CD14-positive monocyte (primary cell): ENCODE measurements at regions not wholly inside any gene's neighbourhood (a gene's known extent, or its start where the extent isn't known, plus 50 kb on each side); places are given as distances from the start of the nearest gene placed in this dataset.

ENCODE experiments used
- DNase-seq, 3 donors: peaks; one replicate each; pipeline ENCODE4 v3.0.0-alpha.2; 2011 to 2022
- H2AFZ ChIP-seq: 2 replicates; pipeline ENCODE4 v1.6.0; 2012; ENCODE audit warnings: mild to moderate bottlenecking, low read depth, low read length, inconsistent platforms; ENCODE audit not compliant: insufficient read depth, poor library complexity, severe bottlenecking
- H3K27ac ChIP-seq, 2 donors: 1 replicate in 1 of 2; 2 replicates in 1 of 2; pipeline ENCODE4 v1.5.1; 2012 to 2013; ENCODE audit warnings: low read length in 2 of 2, control low read depth in 1 of 2, inconsistent platforms in 1 of 2, low read depth in 1 of 2, mild to moderate bottlenecking in 1 of 2
- H3K27me3 ChIP-seq, 2 donors: one replicate each; pipeline versions ENCODE4 v1.6.0 to v1.6.1; 2011 to 2013; ENCODE audit warnings: low read length in 2 of 2; ENCODE audit not compliant: control insufficient read depth in 2 of 2, insufficient read depth in 2 of 2
- H3K36me3 ChIP-seq, 2 donors: replicated peaks in 1 of 2; 1 replicate in 1 of 2; 2 replicates in 1 of 2; pipeline versions ENCODE4 v1.5.1 to v1.6.1; 2012 to 2013; ENCODE audit warnings: low read length in 2 of 2, control low read depth in 1 of 2, inconsistent platforms in 1 of 2, mild to moderate bottlenecking in 1 of 2; ENCODE audit not compliant: insufficient read depth in 2 of 2, control insufficient read depth in 1 of 2
- H3K4me1 ChIP-seq, 2 donors: 1 replicate in 1 of 2; 2 replicates in 1 of 2; pipeline versions ENCODE4 v1.5.1 to v1.6.1; 2012 to 2013; ENCODE audit warnings: low read length in 2 of 2, control low read depth in 1 of 2, inconsistent platforms in 1 of 2, mild to moderate bottlenecking in 1 of 2, moderate library complexity in 1 of 2; ENCODE audit not compliant: insufficient read depth in 2 of 2, control insufficient read depth in 1 of 2
- H3K4me2 ChIP-seq: replicated peaks from 2 replicates; pipeline ENCODE3; 2012; ENCODE audit warnings: low read length, moderate library complexity, mild to moderate bottlenecking; ENCODE audit not compliant: poor library complexity, severe bottlenecking; ENCODE audit errors: extremely low read depth
- H3K4me3 ChIP-seq, 3 experiments: fragments of 200-600 bp in 1 of 3; sonication (generic) in 1 of 3; replicated peaks in 1 of 3; 1 replicate in 2 of 3; 2 replicates in 1 of 3; pipeline ENCODE4 v1.5.1; 2011 to 2013; ENCODE audit warnings: low read length in 3 of 3, mild to moderate bottlenecking in 3 of 3, control low read depth in 2 of 3, low read depth in 2 of 3, inconsistent platforms in 1 of 3, moderate library complexity in 1 of 3
- H3K79me2 ChIP-seq: 2 replicates; pipeline ENCODE4 v1.6.0; 2012; ENCODE audit warnings: mild to moderate bottlenecking, control low read depth, inconsistent platforms, low read length, moderate library complexity; ENCODE audit not compliant: insufficient read depth
- H3K9ac ChIP-seq: 2 replicates; pipeline ENCODE4 v1.6.0; 2017; ENCODE audit warnings: low read length, mild to moderate bottlenecking; ENCODE audit not compliant: insufficient read depth, poor library complexity, severe bottlenecking
- H3K9me3 ChIP-seq, 2 donors: replicated peaks in 1 of 2; 1 replicate in 1 of 2; 2 replicates in 1 of 2; pipeline versions ENCODE4 v1.5.1 to v1.6.1; 2012 to 2013; ENCODE audit warnings: low read length in 2 of 2, control low read depth in 1 of 2; ENCODE audit not compliant: control insufficient read depth in 1 of 2, insufficient read depth in 1 of 2
- H4K20me1 ChIP-seq: 2 replicates; pipeline ENCODE4 v1.6.0; 2012; ENCODE audit warnings: mild to moderate bottlenecking, low read length, control low read depth, moderate library complexity; ENCODE audit not compliant: insufficient read depth
- H3K27ac Mint-ChIP-seq, 7 donors: one replicate each; pipeline ENCODE4 v1.8.0; 2020; ENCODE audit warnings: mild to moderate bottlenecking in 7 of 7, mixed read lengths in 7 of 7, moderate library complexity in 6 of 7, inconsistent platforms in 2 of 7
- H3K27me3 Mint-ChIP-seq, 3 donors: one replicate each; pipeline ENCODE4 v1.8.0; 2021 to 2022; ENCODE audit warnings: low read depth in 3 of 3, mild to moderate bottlenecking in 3 of 3, mixed read lengths in 3 of 3, moderate library complexity in 3 of 3, inconsistent platforms in 1 of 3
- H3K36me3 Mint-ChIP-seq, 2 donors: one replicate each; pipeline ENCODE4 v1.8.0; 2020; ENCODE audit warnings: mixed read lengths in 2 of 2, inconsistent platforms in 1 of 2, mild to moderate bottlenecking in 1 of 2
- H3K4me1 Mint-ChIP-seq: one replicate; pipeline ENCODE4 v1.8.0; 2020; ENCODE audit warnings: mild to moderate bottlenecking, mixed read lengths
- H3K4me3 Mint-ChIP-seq, 2 donors: one replicate each; pipeline ENCODE4 v1.8.0; 2020; ENCODE audit warnings: mild to moderate bottlenecking in 2 of 2, mixed read lengths in 2 of 2, moderate library complexity in 1 of 2
- H3K9me3 Mint-ChIP-seq, 7 donors: one replicate each; pipeline ENCODE4 v1.8.0; 2020 to 2022; ENCODE audit warnings: mixed read lengths in 7 of 7, mild to moderate bottlenecking in 6 of 7, moderate library complexity in 6 of 7, inconsistent platforms in 2 of 7
- WGBS: methylation state at CpG from one replicate; pipeline ENCODE4 v1.1.5; 2013; ENCODE audit warnings: missing lambda C conversion rate; ENCODE audit not compliant: insufficient coverage; 5-methylcytosine and 5-hydroxymethylcytosine counted together
- intact Hi-C, 2 donors: fragments of 100-400 bp; cut with micrococcal nuclease; formaldehyde crosslinking; loops; one replicate each; pipeline versions ENCODE4 v1.15.0 to v1.15.1; 2023
- TF ChIP-seq, protein P1 (sequence below): fragments of 200-600 bp; IDR thresholded peaks from one replicate; pipeline ENCODE4 v1.8.0; 2022; ENCODE audit warnings: antibody characterized with exemption, mild to moderate bottlenecking

- no peak overlapping the region for H3K27ac Mint-ChIP-seq
- TF ChIP-seq, protein P1, sequence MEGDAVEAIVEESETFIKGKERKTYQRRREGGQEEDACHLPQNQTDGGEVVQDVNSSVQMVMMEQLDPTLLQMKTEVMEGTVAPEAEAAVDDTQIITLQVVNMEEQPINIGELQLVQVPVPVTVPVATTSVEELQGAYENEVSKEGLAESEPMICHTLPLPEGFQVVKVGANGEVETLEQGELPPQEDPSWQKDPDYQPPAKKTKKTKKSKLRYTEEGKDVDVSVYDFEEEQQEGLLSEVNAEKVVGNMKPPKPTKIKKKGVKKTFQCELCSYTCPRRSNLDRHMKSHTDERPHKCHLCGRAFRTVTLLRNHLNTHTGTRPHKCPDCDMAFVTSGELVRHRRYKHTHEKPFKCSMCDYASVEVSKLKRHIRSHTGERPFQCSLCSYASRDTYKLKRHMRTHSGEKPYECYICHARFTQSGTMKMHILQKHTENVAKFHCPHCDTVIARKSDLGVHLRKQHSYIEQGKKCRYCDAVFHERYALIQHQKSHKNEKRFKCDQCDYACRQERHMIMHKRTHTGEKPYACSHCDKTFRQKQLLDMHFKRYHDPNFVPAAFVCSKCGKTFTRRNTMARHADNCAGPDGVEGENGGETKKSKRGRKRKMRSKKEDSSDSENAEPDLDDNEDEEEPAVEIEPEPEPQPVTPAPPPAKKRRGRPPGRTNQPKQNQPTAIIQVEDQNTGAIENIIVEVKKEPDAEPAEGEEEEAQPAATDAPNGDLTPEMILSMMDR, result no peak
- Histone ChIP-seq H3K4me2 (no peak overlapping the region), H3K79me2 (no peaks in the 10 kb centered on the region), H3K36me3 (no peaks in the 10 kb centered on the region), H3K9ac (no peak overlapping the region), H3K4me3 (no peak overlapping the region), H3K9me3 (peaks cover 0 to 7% of the 10 kb centered on the region in 2 donors), H3K4me1 (no peaks in the 10 kb centered on the region), H3K27me3 (no peaks in the 10 kb centered on the region), H4K20me1 (no peaks in the 10 kb centered on the region), H2AFZ (no peak overlapping the region), H3K27ac (no peak overlapping the region)
- H3K4me3 Mint-ChIP-seq, result no peak overlapping the region
- intact Hi-C loops, result no loop called here
- H3K9me3 Mint-ChIP-seq, result peaks cover 0 to 13% (median 9%) of the 10 kb centered on the region in 7 donors
- WGBS, result no CpG with 5 or more reads among the region's 3 CpGs
- no peak for DNase-seq
- no peaks in the 10 kb centered on the region for H3K36me3 Mint-ChIP-seq
- peaks cover 0 to 2% (median 2%) of the 10 kb centered on the region in 3 donors for H3K27me3 Mint-ChIP-seq
- no peaks in the 10 kb centered on the region for H3K4me1 Mint-ChIP-seq
Observed at GRCh38 chr15:61331019-61331418, 101.9 kb upstream of the RORA start.

- Mint-ChIP-seq H3K4me3 (no peak overlapping the region), H3K9me3 (peaks cover 1 to 9% (median 3%) of the 10 kb centered on the region in 7 donors), H3K27me3 (peaks cover 2 to 3% (median 2%) of the 10 kb centered on the region in 3 donors), H3K4me1 (no peaks in the 10 kb centered on the region), H3K36me3 (no peaks in the 10 kb centered on the region), H3K27ac (no peak overlapping the region)
- no peaks in the 10 kb centered on the region for H3K79me2 ChIP-seq
- H3K4me3 ChIP-seq, result no peak overlapping the region
- no peak for DNase-seq
- no peaks in the 10 kb centered on the region for H3K4me1 ChIP-seq
- no peaks in the 10 kb centered on the region for H3K36me3 ChIP-seq
- no CpG with 5 or more reads among the region's 8 CpGs for WGBS
- H4K20me1 ChIP-seq, result no peaks in the 10 kb centered on the region
- intact Hi-C loops, result no loop called here
- H3K9ac ChIP-seq, result no peak overlapping the region
- H3K27ac ChIP-seq, result no peak overlapping the region
- no peak overlapping the region for H3K4me2 ChIP-seq
- H2AFZ ChIP-seq, result no peak overlapping the region
- no peaks in the 10 kb centered on the region for H3K27me3 ChIP-seq
- TF ChIP-seq, protein P1, result no peak
- peaks cover 0 to 6% of the 10 kb centered on the region in 2 donors for H3K9me3 ChIP-seq
Observed at GRCh38 chr15:61327019-61327631, 98.0 kb upstream of the RORA start.
